K562 (cell line): ENCODE measurements at regions not wholly inside any gene's neighbourhood (a gene's known extent, or its start where the extent isn't known, plus 50 kb on each side); places are given as distances from the start of the nearest gene placed in this dataset.

Experiments
- HDAC8 ChIP-seq: fragments of 450-650 bp; IDR thresholded peaks from 2 replicates; pipeline ENCODE4 v1.6.1; 2016; ENCODE audit warnings: mild to moderate bottlenecking, missing genetic modification characterization, moderate library complexity, missing compliant biosample characterization
- REST ChIP-seq, 2 experiments: fragments of 450-650 bp; formaldehyde crosslinking in 1 of 2; IDR thresholded peaks; 2 replicates each; pipeline versions ENCODE4 v1.4.0 to v1.6.1; 2014 to 2020; ENCODE audit warnings: mild to moderate bottlenecking in 2 of 2, borderline replicate concordance in 1 of 2, low read depth in 1 of 2
- SIX5 ChIP-seq, 2 experiments: IDR thresholded peaks; 2 replicates each; pipeline ENCODE4 v1.6.1; 2011; ENCODE audit warnings: low read length in 2 of 2, borderline replicate concordance in 1 of 2, low read depth in 1 of 2, mild to moderate bottlenecking in 1 of 2, moderate library complexity in 1 of 2; ENCODE audit not compliant: insufficient read depth in 1 of 2
- SMC3 ChIP-seq: conservative IDR thresholded peaks from 2 replicates; pipeline ENCODE4 v1.6.1; 2011; ENCODE audit warnings: low read depth, low read length, improper control_type of control experiment; ENCODE audit not compliant: insufficient read depth

GRCh38 chr19:32233885-32234284, 111.5 kb upstream of the ZNF507 start (continued):
- TF ChIP-seq REST (IDR thresholded peaks at IDR 0.05; ENCODE audit: borderline replicate concordance) (no peak), REST (CRISPR knock-in tag; IDR thresholded peaks at IDR 0.05; ENCODE audit: low read depth) (no peak), SIX5 (IDR thresholded peaks at IDR 0.05; ENCODE audit: borderline replicate concordance in 1 of 2, insufficient read depth in 1 of 2, low read depth in 1 of 2, low read length in 2 of 2) (no peak), SMC3 (no peak), HDAC8 (tag) (no peak)
